ENCODE measurements at regions not wholly inside any gene's neighbourhood (a gene's known extent, or its start where the extent isn't known, plus 50 kb on each side); places are given as distances from the start of the nearest gene placed in this dataset.

GRCh38 chr5:175261037-175261436, 182.9 kb downstream of the DRD1 start:
- 92% methylated on average over 6 of the region's 6 CpGs for WGBS (ENCODE audit: insufficient coverage)
- POLR2A ChIA-PET = no interaction called here
- Histone ChIP-seq H3K4me3 (ENCODE audit: control insufficient read depth in 1 of 7, extremely low read depth in 1 of 7, insufficient read depth in 4 of 7, low read depth in 2 of 7, low read length in 6 of 7) (no peak overlapping the region), H3K9me3 (ENCODE audit: control extremely low read depth in 1 of 5, control insufficient read depth in 4 of 5, insufficient read depth in 2 of 5, low read depth in 1 of 5, low read length in 4 of 5) (peaks cover 0 to 4% (median 0%) of the 10 kb centered on the region in 5 experiments), H3K4me1 (ENCODE audit: control extremely low read depth in 1 of 4, control insufficient read depth in 4 of 4, insufficient read depth in 4 of 4, low read length in 3 of 4) (no peaks in the 10 kb centered on the region), H3K27me3 (replicated peaks in 2 of 5; ENCODE audit: control insufficient read depth in 4 of 5, insufficient read depth in 5 of 5, low read length in 4 of 5) (peaks cover 0 to 2% (median 0%) of the 10 kb centered on the region in 5 experiments), H3K27ac (ENCODE audit: insufficient read depth in 1 of 2, low read depth in 1 of 2, low read length in 2 of 2, poor library complexity in 1 of 2, severe bottlenecking in 2 of 2) (no peak overlapping the region), H3K36me3 (ENCODE audit: control insufficient read depth in 4 of 4, insufficient read depth in 4 of 4, low read length in 3 of 4) (no peaks in the 10 kb centered on the region)
- DNase-seq = no peak
- CTCF ChIA-PET = no interaction called here

GRCh38 chr5:175257847-175258194, 186.2 kb downstream of the DRD1 start:
- no peak for DNase-seq
- POLR2A ChIA-PET = no interaction called here
- Histone ChIP-seq H3K27ac (ENCODE audit: insufficient read depth in 1 of 2, low read depth in 1 of 2, low read length in 2 of 2, poor library complexity in 1 of 2, severe bottlenecking in 2 of 2) (no peak overlapping the region), H3K4me3 (ENCODE audit: control insufficient read depth in 1 of 7, extremely low read depth in 1 of 7, insufficient read depth in 4 of 7, low read depth in 2 of 7, low read length in 6 of 7) (no peak overlapping the region), H3K4me1 (ENCODE audit: control extremely low read depth in 1 of 4, control insufficient read depth in 4 of 4, insufficient read depth in 4 of 4, low read length in 3 of 4) (no peaks in the 10 kb centered on the region), H3K36me3 (ENCODE audit: control insufficient read depth in 4 of 4, insufficient read depth in 4 of 4, low read length in 3 of 4) (no peaks in the 10 kb centered on the region), H3K27me3 (replicated peaks in 2 of 5; ENCODE audit: control insufficient read depth in 4 of 5, insufficient read depth in 5 of 5, low read length in 4 of 5) (no peaks in the 10 kb centered on the region), H3K9me3 (ENCODE audit: control extremely low read depth in 1 of 5, control insufficient read depth in 4 of 5, insufficient read depth in 2 of 5, low read depth in 1 of 5, low read length in 4 of 5) (peaks cover 0 to under 1% (median 0%) of the 10 kb centered on the region in 5 experiments)
- 100% methylated on average over 1 of the region's 1 CpG for WGBS (ENCODE audit: insufficient coverage)
- CTCF ChIA-PET = no interaction called here

GRCh38 chr5:175257128-175257846, 186.7 kb downstream of the DRD1 start:
- no peaks in the 10 kb centered on the region for H3K9me3 ChIP-seq (ENCODE audit: control extremely low read depth in 1 of 5, control insufficient read depth in 4 of 5, insufficient read depth in 2 of 5, low read depth in 1 of 5, low read length in 4 of 5)
- no peak overlapping the region for H3K27ac ChIP-seq (ENCODE audit: insufficient read depth in 1 of 2, low read depth in 1 of 2, low read length in 2 of 2, poor library complexity in 1 of 2, severe bottlenecking in 2 of 2)
- no peaks in the 10 kb centered on the region for H3K27me3 ChIP-seq (replicated peaks in 2 of 5; ENCODE audit: control insufficient read depth in 4 of 5, insufficient read depth in 5 of 5, low read length in 4 of 5)
- no peaks in the 10 kb centered on the region for H3K36me3 ChIP-seq (ENCODE audit: control insufficient read depth in 4 of 4, insufficient read depth in 4 of 4, low read length in 3 of 4)
- ChIA-PET CTCF (no interaction called here), POLR2A (no interaction called here)
- DNase-seq = no peak
- no peaks in the 10 kb centered on the region for H3K4me1 ChIP-seq (ENCODE audit: control extremely low read depth in 1 of 4, control insufficient read depth in 4 of 4, insufficient read depth in 4 of 4, low read length in 3 of 4)
- H3K4me3 ChIP-seq (ENCODE audit: control insufficient read depth in 1 of 7, extremely low read depth in 1 of 7, insufficient read depth in 4 of 7, low read depth in 2 of 7, low read length in 6 of 7) = no peak overlapping the region
- 64% methylated on average over 3 of the region's 4 CpGs for WGBS (ENCODE audit: insufficient coverage)

- Histone ChIP-seq H3K9me3 (ENCODE audit: control extremely low read depth in 1 of 5, control insufficient read depth in 4 of 5, insufficient read depth in 2 of 5, low read depth in 1 of 5, low read length in 4 of 5) (no peaks in the 10 kb centered on the region), H3K27ac (ENCODE audit: insufficient read depth in 1 of 2, low read depth in 1 of 2, low read length in 2 of 2, poor library complexity in 1 of 2, severe bottlenecking in 2 of 2) (no peak overlapping the region), H3K27me3 (replicated peaks in 2 of 5; ENCODE audit: control insufficient read depth in 4 of 5, insufficient read depth in 5 of 5, low read length in 4 of 5) (no peaks in the 10 kb centered on the region), H3K36me3 (ENCODE audit: control insufficient read depth in 4 of 4, insufficient read depth in 4 of 4, low read length in 3 of 4) (no peaks in the 10 kb centered on the region), H3K4me1 (ENCODE audit: control extremely low read depth in 1 of 4, control insufficient read depth in 4 of 4, insufficient read depth in 4 of 4, low read length in 3 of 4) (no peaks in the 10 kb centered on the region), H3K4me3 (ENCODE audit: control insufficient read depth in 1 of 7, extremely low read depth in 1 of 7, insufficient read depth in 4 of 7, low read depth in 2 of 7, low read length in 6 of 7) (no peak overlapping the region)
- WGBS (ENCODE audit: insufficient coverage) = no CpG with 5 or more reads among the region's 1 CpG
- CTCF ChIA-PET = no interaction called here
- POLR2A ChIA-PET = no interaction called here
- no peak for DNase-seq
These were observed 189.8 kb downstream of the DRD1 start for GRCh38 chr5:175254155-175254554.

- WGBS (ENCODE audit: insufficient coverage) = 95% methylated on average over 4 of the region's 8 CpGs
- no peak overlapping the region for H3K27ac ChIP-seq (ENCODE audit: insufficient read depth in 1 of 2, low read depth in 1 of 2, low read length in 2 of 2, poor library complexity in 1 of 2, severe bottlenecking in 2 of 2)
- H3K4me3 ChIP-seq (ENCODE audit: control insufficient read depth in 1 of 7, extremely low read depth in 1 of 7, insufficient read depth in 4 of 7, low read depth in 2 of 7, low read length in 6 of 7) = no peak overlapping the region
- ChIA-PET POLR2A (no interaction called here), CTCF (no interaction called here)
- H3K9me3 ChIP-seq (ENCODE audit: control extremely low read depth in 1 of 5, control insufficient read depth in 4 of 5, insufficient read depth in 2 of 5, low read depth in 1 of 5, low read length in 4 of 5) = no peaks in the 10 kb centered on the region
- H3K4me1 ChIP-seq (ENCODE audit: control extremely low read depth in 1 of 4, control insufficient read depth in 4 of 4, insufficient read depth in 4 of 4, low read length in 3 of 4) = no peaks in the 10 kb centered on the region
- no peak for DNase-seq
- H3K36me3 ChIP-seq (ENCODE audit: control insufficient read depth in 4 of 4, insufficient read depth in 4 of 4, low read length in 3 of 4) = no peaks in the 10 kb centered on the region
- H3K27me3 ChIP-seq (replicated peaks in 2 of 5; ENCODE audit: control insufficient read depth in 4 of 5, insufficient read depth in 5 of 5, low read length in 4 of 5) = no peaks in the 10 kb centered on the region
These were observed 190.4 kb downstream of the DRD1 start for GRCh38 chr5:175253597-175253996.

GRCh38 chr5:175252234-175252805, 191.7 kb downstream of the DRD1 start:
- H3K9me3 ChIP-seq (ENCODE audit: control extremely low read depth in 1 of 5, control insufficient read depth in 4 of 5, insufficient read depth in 2 of 5, low read depth in 1 of 5, low read length in 4 of 5) = no peaks in the 10 kb centered on the region
- DNase-seq = no peak
- WGBS (ENCODE audit: insufficient coverage) = 94% methylated on average over 4 of the region's 4 CpGs
- no peak overlapping the region for H3K27ac ChIP-seq (ENCODE audit: insufficient read depth in 1 of 2, low read depth in 1 of 2, low read length in 2 of 2, poor library complexity in 1 of 2, severe bottlenecking in 2 of 2)
- H3K27me3 ChIP-seq (replicated peaks in 2 of 5; ENCODE audit: control insufficient read depth in 4 of 5, insufficient read depth in 5 of 5, low read length in 4 of 5) = no peaks in the 10 kb centered on the region
- H3K4me1 ChIP-seq (ENCODE audit: control extremely low read depth in 1 of 4, control insufficient read depth in 4 of 4, insufficient read depth in 4 of 4, low read length in 3 of 4) = no peaks in the 10 kb centered on the region
- ChIA-PET POLR2A (no interaction called here), CTCF (no interaction called here)
- no peaks in the 10 kb centered on the region for H3K36me3 ChIP-seq (ENCODE audit: control insufficient read depth in 4 of 4, insufficient read depth in 4 of 4, low read length in 3 of 4)
- H3K4me3 ChIP-seq (ENCODE audit: control insufficient read depth in 1 of 7, extremely low read depth in 1 of 7, insufficient read depth in 4 of 7, low read depth in 2 of 7, low read length in 6 of 7) = no peak overlapping the region

GRCh38 chr5:175250426-175250825, 193.6 kb downstream of the DRD1 start:
- DNase-seq = no peak
- ChIA-PET POLR2A (no interaction called here), CTCF (no interaction called here)
- Histone ChIP-seq H3K4me1 (ENCODE audit: control extremely low read depth in 1 of 4, control insufficient read depth in 4 of 4, insufficient read depth in 4 of 4, low read length in 3 of 4) (no peaks in the 10 kb centered on the region), H3K36me3 (ENCODE audit: control insufficient read depth in 4 of 4, insufficient read depth in 4 of 4, low read length in 3 of 4) (no peaks in the 10 kb centered on the region), H3K27ac (ENCODE audit: insufficient read depth in 1 of 2, low read depth in 1 of 2, low read length in 2 of 2, poor library complexity in 1 of 2, severe bottlenecking in 2 of 2) (no peak overlapping the region), H3K27me3 (replicated peaks in 2 of 5; ENCODE audit: control insufficient read depth in 4 of 5, insufficient read depth in 5 of 5, low read length in 4 of 5) (peaks cover 0 to 3% (median 0%) of the 10 kb centered on the region in 5 experiments), H3K9me3 (ENCODE audit: control extremely low read depth in 1 of 5, control insufficient read depth in 4 of 5, insufficient read depth in 2 of 5, low read depth in 1 of 5, low read length in 4 of 5) (no peaks in the 10 kb centered on the region), H3K4me3 (ENCODE audit: control insufficient read depth in 1 of 7, extremely low read depth in 1 of 7, insufficient read depth in 4 of 7, low read depth in 2 of 7, low read length in 6 of 7) (no peak overlapping the region)
- whole genome bisulfite sequencing (ENCODE audit: insufficient coverage) = 71% methylated on average over 1 of the region's 4 CpGs
